K562 (cell line): ENCODE measurements at regions not wholly inside any gene's neighbourhood (a gene's known extent, or its start where the extent isn't known, plus 50 kb on each side); places are given as distances from the start of the nearest gene placed in this dataset.

Experiments
- COPS2 ChIP-seq: fragments of 450-650 bp; conservative IDR thresholded peaks from 2 replicates; pipeline ENCODE4 v1.6.1; 2016; ENCODE audit warnings: mild to moderate bottlenecking, moderate library complexity
- EZH2 ChIP-seq: IDR thresholded peaks from 2 replicates; pipeline ENCODE4 v1.6.1; 2012; ENCODE audit warnings: low read depth, mild to moderate bottlenecking, inconsistent platforms, low read length, borderline replicate concordance
- GTF2A2 ChIP-seq: IDR thresholded peaks from 2 replicates; pipeline ENCODE4 v1.6.1; 2016; ENCODE audit warnings: mild to moderate bottlenecking, missing genetic modification characterization, missing compliant biosample characterization
- HMGXB4 ChIP-seq: sonication (generic); formaldehyde crosslinking; IDR thresholded peaks from 2 replicates; pipeline ENCODE4 v1.8.1; 2023; ENCODE audit warnings: mild to moderate bottlenecking, missing genetic modification reagents
- JUN ChIP-seq, 2 experiments: sonication (generic) in 1 of 2; formaldehyde crosslinking in 1 of 2; IDR thresholded peaks; 2 replicates each; pipeline versions ENCODE4 v1.6.1 to v1.8.0; 2012 to 2022; ENCODE audit warnings: borderline replicate concordance in 2 of 2, mild to moderate bottlenecking in 2 of 2, improper control_type of control experiment in 1 of 2, low read depth in 1 of 2, low read length in 1 of 2, missing genetic modification reagents in 1 of 2
- MAX ChIP-seq: sonication (generic); formaldehyde crosslinking; IDR thresholded peaks from 2 replicates; pipeline ENCODE4 v1.9.0; 2022; ENCODE audit warnings: mild to moderate bottlenecking, missing genetic modification reagents
- MEF2A ChIP-seq: IDR thresholded peaks from 2 replicates; pipeline ENCODE4 v1.6.1; 2011; ENCODE audit warnings: low read depth, mild to moderate bottlenecking, low read length, moderate library complexity; ENCODE audit not compliant: control insufficient read depth
- POLR2A ChIP-seq: fragments of 450-650 bp; conservative IDR thresholded peaks from 2 replicates; pipeline ENCODE4 v1.6.1; 2016
- POLR2AphosphoS2 ChIP-seq: IDR thresholded peaks from 2 replicates; pipeline ENCODE4 v1.6.1; 2012; ENCODE audit warnings: low read length, improper control_type of control experiment
- RCOR1 ChIP-seq, 2 experiments: IDR thresholded peaks; 2 replicates each; pipeline ENCODE4 v1.6.1; 2012; ENCODE audit warnings: low read depth in 2 of 2, low read length in 2 of 2, borderline replicate concordance in 1 of 2, improper control_type of control experiment in 1 of 2
- SETDB1 ChIP-seq: IDR thresholded peaks from one replicate; pipeline ENCODE4 v1.6.1; 2012; ENCODE audit warnings: low read length, control low read depth, inconsistent platforms
- SRSF9 ChIP-seq: fragments of 200-400 bp; formaldehyde crosslinking; IDR thresholded peaks from 2 replicates; pipeline ENCODE4 v1.6.1; 2017; ENCODE audit warnings: low read depth, low read length, borderline replicate concordance
- TCF7L2 ChIP-seq: fragments of 150-350 bp; IDR thresholded peaks from 2 replicates; pipeline ENCODE4 v1.6.1; 2016; ENCODE audit warnings: low read depth, mild to moderate bottlenecking, low read length, moderate library complexity
- USF2 ChIP-seq: sonication (generic); formaldehyde crosslinking; IDR thresholded peaks from 2 replicates; pipeline ENCODE4 v1.5.0; 2020; ENCODE audit warnings: missing genetic modification reagents

- TF ChIP-seq SRSF9: no peak
- no peak for TF ChIP-seq USF2 (CRISPR knock-in tag)
- no peak for TF ChIP-seq EZH2
- TF ChIP-seq HMGXB4: no peak
- no peak for TF ChIP-seq POLR2AphosphoS2
- no peak for TF ChIP-seq RCOR1 (IDR thresholded peaks at IDR 0.05; ENCODE audit: borderline replicate concordance in 1 of 2, low read depth in 2 of 2, low read length in 2 of 2)
- TF ChIP-seq TCF7L2: no peak
- TF ChIP-seq MEF2A: no peak
- TF ChIP-seq POLR2A: no peak
- no peak for TF ChIP-seq COPS2
- TF ChIP-seq GTF2A2: no peak
- TF ChIP-seq SETDB1: no peak
- TF ChIP-seq JUN (IDR thresholded peaks at IDR 0.05; ENCODE audit: borderline replicate concordance, low read depth, low read length): no peak
- no peak for TF ChIP-seq JUN (CRISPR knock-in tag; IDR thresholded peaks at IDR 0.05; ENCODE audit: borderline replicate concordance)
- no peak for TF ChIP-seq MAX (CRISPR knock-in tag)
Measured at GRCh38 chrX:112450810-112451209, 228.9 kb downstream of the LHFPL1 start.
